ENCODE measurements at regions not wholly inside any gene's neighbourhood (a gene's known extent, or its start where the extent isn't known, plus 50 kb on each side); places are given as distances from the start of the nearest gene placed in this dataset.
"Not testable (repeated sequence)": the region's sequence is repeated elsewhere in the genome, so short reads cannot be mapped to it uniquely, and the experiment has no call there.

DNA sequence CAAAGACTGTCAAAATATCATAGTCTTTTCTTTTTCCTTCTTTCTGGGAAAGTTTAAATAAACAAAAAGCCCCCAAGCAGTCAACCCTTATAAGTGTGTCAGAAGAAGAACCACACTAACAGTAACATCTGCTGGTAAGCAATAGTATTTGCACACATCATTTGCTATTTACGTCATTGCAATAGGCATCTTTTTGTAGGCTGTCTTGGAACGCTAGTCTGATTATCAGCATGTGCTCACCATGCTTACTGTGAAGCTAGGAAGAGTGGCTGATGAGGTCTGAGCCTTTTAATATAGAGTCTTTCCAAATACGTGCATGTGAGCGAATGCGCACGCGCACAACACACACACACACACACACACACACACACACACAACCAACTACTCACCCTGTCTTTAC is 599.0 kb upstream of the TPK1 start:
- DNase-seq, result no peak

DNA sequence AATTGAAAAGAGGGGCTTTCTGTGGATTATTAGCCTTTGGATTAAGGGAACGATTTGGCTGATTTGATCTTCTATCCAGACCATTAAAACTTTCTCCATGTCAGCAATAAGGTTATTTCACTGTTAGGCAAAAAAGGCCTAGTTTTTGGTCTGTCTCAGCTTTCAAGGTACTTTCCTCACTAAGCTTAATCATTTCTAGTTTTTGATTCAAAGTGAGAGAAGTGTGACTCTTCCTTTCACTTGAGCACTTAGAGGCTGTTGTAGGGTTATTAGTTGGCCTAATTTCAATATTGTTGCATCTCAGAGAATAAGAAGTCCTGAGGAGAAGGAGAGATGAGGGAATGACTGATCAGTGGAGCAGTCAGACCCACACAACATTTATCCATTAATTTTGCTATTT is 596.0 kb upstream of the TPK1 start:
- DNase-seq, result no peak

- DNase-seq, result not testable (repeated sequence)
These were observed 582.6 kb upstream of the TPK1 start for GRCh38 chr7:145418481-145418880.

DNA sequence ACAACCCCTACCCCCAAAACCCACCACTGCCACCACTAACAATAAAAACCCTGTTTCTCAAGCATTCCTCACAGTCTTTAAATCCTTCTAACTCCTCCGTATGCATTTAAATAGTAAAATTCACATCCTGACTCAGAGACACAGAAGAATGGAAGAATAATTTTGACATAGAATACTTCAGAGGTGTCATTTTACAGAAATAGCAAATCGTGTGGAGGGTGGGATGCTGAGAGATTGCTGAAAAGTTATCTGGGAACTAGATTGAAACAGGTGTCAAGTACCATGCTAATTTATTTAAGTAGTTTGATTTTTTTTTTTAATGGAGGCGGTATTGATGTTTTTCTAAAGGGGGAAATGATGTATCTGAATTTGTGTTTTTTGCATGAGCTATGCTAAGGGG is 575.2 kb upstream of the TPK1 start:
- DNase-seq, result no peak

- DNase-seq, result no peak
These were observed 562.9 kb upstream of the TPK1 start for GRCh38 chr7:145398758-145399157.

DNA sequence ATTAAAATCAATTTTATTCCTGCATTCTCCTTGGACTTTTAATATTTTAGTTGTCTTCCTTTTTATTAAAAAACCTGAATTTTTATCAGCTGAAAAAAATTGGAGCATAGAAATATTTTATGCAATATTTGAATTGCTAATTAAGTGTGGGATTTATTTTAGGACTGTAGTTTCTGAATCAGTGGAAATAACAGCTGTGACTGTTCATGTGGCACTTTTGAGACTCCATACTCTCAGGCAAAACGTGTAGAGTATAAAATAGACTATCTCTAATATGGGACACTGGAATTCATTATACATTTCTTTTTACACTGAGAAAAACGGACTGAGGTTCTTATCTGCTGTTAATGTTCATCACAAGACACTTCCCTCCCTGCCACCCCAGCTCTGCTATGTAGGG is 558.3 kb upstream of the TPK1 start:
- no peak for DNase-seq

DNA sequence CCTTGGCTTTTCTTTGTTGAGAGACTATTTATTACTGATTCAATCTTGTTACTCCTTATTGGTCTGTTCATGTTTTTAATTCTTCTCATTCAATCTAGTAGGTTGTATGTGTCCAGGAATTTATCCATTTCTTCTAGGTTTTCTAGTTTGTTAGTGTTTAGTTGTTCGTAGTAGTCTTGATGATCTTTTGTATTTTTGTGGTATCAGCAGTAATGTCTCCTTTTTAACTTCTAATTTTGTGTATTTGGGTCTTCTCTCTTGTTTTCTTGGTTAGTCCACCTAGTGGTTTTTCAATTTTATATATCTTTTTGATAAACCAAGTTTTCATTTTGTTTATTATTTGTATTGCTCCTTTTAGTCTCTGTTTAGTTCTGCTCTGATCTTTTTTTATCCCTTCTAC is 546.9 kb upstream of the TPK1 start:
- DNase-seq, result no peak

GRCh38 chr7:145378197-145378596 is 542.3 kb upstream of the TPK1 start:
- no peak for DNase-seq

DNA sequence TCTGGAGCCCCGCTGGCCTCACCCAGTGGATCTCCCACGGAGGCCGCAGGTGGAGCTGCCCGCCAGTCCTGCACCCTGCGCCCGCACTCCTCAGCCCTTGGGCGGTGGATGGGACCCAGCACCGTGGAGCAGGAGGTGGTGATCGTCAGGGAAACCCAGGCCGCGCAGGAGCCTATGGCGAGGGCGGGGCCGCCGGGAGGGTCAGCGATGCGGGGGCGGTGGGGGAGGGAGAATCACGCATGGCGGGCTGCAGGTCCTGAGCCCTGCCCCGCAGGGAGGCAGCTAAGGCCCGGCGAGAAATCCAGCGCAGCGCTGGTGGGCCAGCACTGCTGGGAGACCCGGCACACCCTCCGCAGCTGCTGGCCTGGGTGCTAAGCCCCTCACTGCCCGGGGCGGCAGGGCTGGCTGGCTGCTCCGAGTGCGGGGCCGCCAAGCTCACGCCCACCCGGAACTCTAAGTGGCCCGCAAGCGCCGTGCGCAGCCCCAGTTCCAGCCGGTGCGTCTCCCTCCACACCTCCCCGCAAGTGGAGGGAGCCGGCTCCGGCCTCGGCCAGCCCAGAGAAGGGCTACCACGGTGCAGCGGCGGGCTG is 524.8 kb upstream of the TPK1 start:
- DNase-seq, result no peak

DNA sequence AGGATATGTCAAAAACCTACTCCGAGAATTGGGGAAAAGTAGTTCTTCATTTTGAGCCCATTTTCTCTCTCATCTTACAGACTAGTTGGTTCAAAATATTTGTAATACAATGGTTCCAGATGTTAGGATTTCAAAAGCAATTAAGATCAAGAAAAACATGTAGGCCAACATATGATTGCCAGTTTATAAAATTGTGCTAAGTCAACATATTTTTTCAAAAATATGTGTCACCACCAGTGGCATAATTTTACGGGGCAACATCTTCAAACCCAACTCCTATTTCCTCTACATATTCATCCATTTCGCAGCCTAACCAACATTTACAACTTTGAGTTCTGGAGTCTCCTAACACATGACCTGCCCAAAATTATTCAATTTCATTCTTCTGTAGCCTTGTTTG is 514.5 kb upstream of the TPK1 start:
- no peak for DNase-seq

DNA sequence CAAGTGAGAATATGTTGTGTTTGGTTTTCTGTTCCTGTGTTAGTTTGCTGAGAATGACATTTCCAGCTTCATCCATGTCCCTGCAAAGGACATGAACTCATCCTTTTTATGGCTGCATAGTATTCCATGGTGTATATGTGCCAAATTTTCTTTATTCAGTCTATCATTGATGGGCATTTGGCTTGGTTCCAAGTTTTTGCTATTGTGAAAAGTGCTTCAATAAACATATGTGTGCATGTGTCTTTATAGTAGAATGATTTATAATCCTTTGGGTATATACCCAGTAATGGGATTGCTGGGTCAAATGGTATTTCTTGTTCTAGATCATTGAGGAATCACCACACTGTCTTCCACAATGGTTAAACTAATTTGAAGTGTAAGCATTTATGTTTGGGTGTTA is 513.6 kb upstream of the TPK1 start:
- not testable (repeated sequence) for DNase-seq

DNA sequence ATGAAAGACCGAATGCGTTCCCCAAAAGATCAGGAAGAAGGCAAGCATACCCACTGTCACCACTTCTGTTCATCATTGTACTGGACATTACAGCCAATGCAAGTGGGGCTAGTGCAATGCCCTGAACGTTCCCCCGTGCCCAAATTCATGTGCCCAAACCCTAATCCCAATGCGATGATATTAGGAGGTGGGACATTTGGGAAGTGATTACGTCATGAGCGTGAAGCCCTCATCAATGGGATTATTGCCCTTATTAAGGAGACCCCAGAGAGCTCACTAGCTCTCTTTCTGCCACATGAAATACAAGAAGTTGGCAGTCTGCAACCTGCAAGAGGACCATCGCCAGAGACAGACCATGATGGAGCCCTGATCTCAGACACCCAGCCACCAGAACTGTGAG is 511.4 kb upstream of the TPK1 start:
- DNase-seq, result no peak

- DNase-seq, result peak; percentile 5 to 72
These were observed 503.5 kb upstream of the TPK1 start for GRCh38 chr7:145339319-145339718.

- DNase-seq, result no peak
These were observed 495.7 kb upstream of the TPK1 start for GRCh38 chr7:145331522-145331921.

DNA sequence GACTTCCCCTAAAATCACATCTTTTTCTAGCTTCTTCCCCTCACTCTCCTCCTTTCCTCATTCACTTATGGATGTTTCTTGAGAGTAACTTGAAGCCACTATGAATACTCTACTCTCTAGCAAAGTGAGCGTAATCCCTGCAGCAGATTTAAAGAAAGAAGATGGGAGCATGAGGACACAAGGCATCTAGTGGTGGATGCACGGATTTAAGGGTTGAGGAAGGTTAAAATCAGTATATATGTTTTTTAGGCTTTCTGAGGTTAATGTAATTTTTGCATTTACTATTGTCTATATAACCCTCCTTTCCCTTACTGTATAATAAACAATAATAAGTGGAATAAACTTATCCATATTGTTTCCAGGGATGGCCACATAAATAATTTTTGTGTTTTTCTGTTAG is 495.2 kb upstream of the TPK1 start:
- DNase-seq, result no peak

GRCh38 chr7:145327646-145328045 is 491.8 kb upstream of the TPK1 start:
- DNase-seq, result no peak

DNA sequence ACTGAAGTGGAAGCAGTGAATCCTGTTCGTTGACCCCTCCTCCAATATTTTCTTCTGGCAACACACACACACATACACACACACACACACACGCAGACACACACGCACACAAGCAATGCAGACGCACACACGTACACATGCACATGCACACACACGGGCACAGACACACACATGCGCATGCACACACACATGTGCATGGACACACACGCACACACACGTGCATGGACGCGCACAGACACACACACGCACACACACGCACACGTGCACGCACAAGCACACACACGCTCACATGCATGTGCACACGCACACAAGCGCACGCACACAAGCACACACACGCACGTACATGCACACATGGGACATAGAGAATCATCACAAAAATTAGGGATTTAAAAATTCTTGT is 488.2 kb upstream of the TPK1 start:
- DNase-seq, result no peak

DNA sequence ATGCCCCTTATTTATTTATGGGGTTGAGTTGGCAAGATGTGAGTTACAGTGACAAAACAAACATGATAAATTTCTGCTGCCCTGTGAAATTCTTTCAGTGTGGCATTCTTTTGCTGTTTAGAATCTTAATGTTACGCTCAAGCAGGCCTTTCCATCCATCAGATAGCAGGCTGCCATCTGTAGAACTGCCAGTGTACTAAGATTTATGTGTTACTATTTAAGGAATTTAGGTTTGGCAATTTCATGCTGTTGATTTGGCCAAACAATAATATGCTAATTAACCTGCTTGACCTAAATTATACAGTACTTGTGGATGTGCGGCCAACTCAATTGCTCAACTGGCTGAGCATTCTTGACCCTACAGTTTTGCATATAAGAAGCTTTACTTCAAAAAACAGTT is 477.7 kb upstream of the TPK1 start:
- no peak for DNase-seq

DNA sequence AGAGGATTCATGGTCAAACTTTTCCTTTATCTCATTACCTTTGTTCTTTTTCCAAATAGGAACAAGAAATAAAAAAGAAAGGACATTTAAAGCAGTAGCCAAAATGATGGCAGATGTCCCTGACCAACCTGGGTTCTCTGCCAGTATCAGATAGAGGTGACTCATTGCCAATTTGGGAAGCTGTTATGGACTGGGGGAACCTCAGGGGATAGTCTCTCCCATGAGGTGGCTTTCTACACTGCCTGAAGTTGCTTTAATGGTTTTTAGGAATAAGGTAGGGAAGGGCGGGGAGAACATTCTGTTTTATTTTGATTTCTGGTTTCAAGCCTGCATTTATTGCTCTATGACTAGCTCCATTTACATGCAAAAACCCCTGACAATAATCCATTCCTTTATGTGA is 457.9 kb upstream of the TPK1 start:
- DNase-seq, result no peak

- peak in 1 of 2 experiments; percentile 10 for DNase-seq
These were observed 457.4 kb upstream of the TPK1 start for GRCh38 chr7:145293228-145293701.

DNA sequence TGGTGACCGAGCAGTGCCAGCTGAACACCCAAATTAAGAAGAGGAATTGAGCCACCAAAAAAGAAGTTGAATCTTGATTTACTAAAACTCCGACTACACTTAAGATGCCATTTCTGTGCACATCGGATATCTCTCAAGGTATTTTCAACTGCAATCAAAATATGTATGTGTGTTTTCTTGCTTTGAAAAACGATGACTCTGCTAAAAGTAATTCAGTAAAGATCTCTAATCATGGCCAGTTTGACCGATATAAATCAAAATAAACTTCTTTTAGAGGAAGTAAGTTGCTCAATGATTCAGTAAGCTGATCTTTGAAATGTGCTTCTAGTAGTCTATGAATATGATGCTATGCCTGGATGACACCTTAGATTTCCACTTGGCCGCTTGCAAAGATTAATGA is 453.5 kb upstream of the TPK1 start:
- no peak for DNase-seq

DNA sequence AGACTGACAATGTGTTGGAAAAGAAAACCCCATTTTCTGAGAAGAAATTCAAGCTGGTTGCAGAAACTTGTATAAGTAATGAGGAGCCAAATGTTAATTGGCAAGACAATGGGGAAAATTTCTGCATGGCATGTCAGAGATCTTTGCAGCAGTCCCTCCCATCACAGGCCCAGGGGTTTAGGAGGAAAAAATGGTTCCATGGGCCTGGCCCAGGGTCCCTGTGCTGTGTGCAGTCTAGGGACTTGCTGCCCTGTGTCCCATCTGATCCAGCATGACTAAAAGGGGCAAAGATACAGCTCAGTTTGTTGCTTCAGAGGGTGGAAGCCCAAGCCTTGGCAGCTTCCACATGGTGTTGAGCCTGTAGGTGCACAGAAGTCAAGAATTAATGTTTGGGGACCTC is 440.3 kb upstream of the TPK1 start:
- no peak for DNase-seq

- DNase-seq, result no peak
These were observed 433.7 kb upstream of the TPK1 start for GRCh38 chr7:145269418-145270161.

DNA sequence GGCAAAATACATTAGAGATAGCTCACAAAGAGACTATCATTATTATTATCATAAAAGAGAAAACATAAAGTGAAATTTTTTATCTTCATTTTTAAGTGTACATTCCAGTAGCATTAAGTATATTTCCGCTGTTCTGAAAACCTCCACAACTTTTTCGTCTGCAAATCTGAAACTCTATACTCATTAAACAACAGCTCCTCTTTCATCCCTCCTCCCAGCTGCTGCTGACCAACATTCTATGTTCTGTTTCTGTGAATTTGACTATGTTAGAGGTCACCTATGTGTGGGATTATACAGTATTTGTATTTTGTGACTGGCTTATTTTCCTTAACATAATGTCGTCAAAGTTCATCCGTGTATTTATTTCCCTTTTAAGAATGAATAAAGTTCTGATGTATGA is 429.3 kb upstream of the TPK1 start:
- DNase-seq, result no peak

DNA sequence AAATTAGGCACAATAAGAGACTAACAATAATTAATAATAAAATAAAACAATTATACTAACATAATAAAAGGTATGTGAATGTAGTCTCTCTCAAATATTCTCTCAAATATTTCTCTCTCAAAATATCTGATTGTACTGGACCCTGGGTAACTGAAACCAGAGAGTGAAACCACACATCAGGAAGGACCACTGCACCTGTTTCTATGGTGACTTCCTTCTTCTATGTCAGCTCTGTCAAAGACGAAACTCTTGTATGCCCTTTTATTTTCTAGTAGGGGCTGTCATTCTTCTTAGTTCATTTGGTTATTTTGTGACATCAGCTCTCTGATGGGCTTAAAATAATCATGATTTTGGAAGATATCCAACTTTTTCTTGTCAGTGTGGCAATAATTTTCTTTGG is 428.0 kb upstream of the TPK1 start:
- no peak for DNase-seq

All from NCI-H2081 (cell line).